Activated CD4-positive, alpha-beta T cell treated with anti-CD3 and anti-CD28 coated beads, Interleukin-10, Interleukin-2, amounts not matched to agents 100 ng/mL and 50 ng/mL, durations not matched to agents 16 hours and 8 hours (primary cell): ENCODE measurements at regions not wholly inside any gene's neighbourhood (a gene's known extent, or its start where the extent isn't known, plus 50 kb on each side); places are given as distances from the start of the nearest gene placed in this dataset.
"Not testable (repeated sequence)": the region's sequence is repeated elsewhere in the genome, so short reads cannot be mapped to it uniquely, and the experiment has no call there.

Source experiments
- DNase-seq: peaks from one replicate; pipeline ENCODE4 v3.0.0-alpha.2; 2020

DNA sequence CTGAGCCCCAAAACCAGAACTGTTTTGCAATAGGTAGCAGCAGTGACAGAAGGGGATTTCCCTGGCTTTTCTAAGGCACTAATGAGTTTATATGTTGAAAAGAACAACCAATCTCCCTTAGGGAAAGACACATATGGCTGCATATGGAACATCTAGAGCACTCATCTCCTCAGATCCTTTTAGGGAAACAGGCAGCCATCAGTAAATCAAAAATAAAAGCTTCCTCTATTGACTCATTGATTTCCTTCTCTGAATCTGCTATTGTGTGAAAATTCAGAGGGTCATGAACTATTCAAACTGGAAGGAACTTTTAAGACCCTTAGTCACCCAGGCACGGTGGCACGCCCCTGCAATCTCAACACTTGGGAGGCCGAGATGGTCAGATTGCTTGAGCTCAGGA, 110.9 kb upstream of the NANOS1 start:
- no peak for DNase-seq

GRCh38 chr10:118920206-118920605, 109.3 kb upstream of the NANOS1 start:
- no peak for DNase-seq

- no peak for DNase-seq
These were observed 107.3 kb upstream of the NANOS1 start for GRCh38 chr10:118922226-118922625.

DNA sequence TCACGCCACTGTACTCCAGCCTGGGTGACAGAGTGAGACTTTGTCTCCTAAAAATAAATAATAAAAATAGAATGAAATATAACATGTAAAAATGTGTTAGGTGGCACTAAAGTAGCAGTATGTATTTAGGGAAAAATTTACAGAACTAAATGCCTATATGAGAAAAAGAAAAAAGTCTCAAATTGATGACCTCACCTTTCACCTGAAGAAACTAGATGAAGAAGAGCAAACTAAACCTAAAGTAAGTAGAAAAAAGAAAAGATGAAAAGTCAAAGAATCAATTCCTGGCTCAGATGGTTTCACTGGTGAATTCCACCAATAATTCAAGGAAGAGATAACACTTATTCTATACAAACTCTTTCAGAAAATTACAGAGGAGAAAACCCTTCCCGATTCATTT, 106.5 kb upstream of the NANOS1 start:
- DNase-seq = no peak

GRCh38 chr10:118924493-118924892, 105.0 kb upstream of the NANOS1 start:
- DNase-seq = no peak

DNA sequence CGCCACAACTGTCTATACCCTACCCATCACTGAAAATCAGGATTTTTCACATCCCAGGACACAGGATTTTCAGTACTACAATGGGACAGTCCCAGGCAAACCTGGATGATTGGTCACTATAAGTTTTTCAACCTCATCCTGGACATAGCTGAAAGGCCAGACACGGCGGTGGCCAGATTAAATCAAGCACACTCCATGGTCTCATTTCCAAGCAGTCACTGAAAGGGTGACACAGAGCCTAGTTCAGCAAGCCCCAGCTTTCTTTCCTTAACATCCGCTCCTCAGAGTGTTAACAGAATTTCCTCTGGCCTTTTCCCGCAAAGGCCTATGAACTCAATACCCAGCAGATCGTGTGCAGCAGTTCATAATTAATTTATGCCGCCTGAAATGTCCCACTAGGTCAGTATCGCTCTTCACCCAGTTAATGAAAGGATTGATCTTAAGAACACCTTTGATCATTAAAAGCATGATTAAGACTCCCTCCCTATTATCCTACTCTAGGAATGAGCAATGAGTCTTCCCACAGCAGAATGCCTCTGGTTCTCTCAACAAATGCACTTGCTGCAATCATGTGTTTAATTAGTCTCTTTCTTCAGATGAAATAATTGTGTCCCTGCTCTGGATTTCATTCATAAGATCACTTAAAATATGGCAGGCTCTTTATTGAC, 104.0 kb upstream of the NANOS1 start:
- no peak for DNase-seq

GRCh38 chr10:118926072-118926417, 103.5 kb upstream of the NANOS1 start:
- DNase-seq = no peak

- DNase-seq = no peak
These were observed 103.1 kb upstream of the NANOS1 start for GRCh38 chr10:118926441-118926840.

DNA sequence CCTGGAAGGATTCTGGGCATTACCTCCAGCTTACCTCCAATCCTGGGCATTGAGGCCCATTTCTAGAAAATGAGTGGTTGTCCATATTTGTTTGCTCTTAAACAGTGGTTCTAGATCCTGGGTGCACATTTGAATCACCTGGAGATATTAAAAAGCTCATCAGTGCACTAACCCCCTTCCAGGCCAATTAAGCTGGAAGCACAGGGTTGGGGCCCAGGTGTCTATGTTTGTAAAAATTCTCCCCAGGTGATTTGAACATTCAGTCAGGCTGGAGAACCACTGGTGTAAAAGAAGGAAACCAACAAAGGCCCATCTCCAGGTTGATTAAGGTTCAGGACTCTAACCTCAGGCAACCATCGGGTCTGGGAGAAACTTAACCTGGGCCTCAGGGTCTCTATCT, 102.6 kb upstream of the NANOS1 start:
- DNase-seq = no peak

- DNase-seq = no peak
These were observed 102.2 kb upstream of the NANOS1 start for GRCh38 chr10:118927321-118927720.

- DNase-seq = no peak
These were observed 98.9 kb upstream of the NANOS1 start for GRCh38 chr10:118930614-118931013.

- no peak for DNase-seq
These were observed 98.1 kb upstream of the NANOS1 start for GRCh38 chr10:118931436-118931835.

DNA sequence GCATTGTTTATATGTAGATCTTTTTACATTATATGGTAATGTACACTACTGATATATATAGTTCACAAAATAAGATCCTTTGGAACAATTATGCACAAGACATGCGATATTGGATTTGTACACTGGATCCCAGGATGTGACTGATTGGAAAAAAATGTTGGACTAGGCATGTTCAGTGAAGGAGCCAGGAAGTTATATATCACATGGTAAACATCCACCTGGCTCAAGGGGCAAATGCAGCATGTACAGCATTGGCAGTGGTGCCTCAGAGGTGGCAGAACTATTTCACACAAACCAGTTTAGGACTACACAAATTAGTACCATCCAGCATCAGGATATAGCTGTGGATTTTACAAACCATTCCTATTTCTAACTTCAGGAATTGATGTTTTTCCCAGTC, 97.4 kb upstream of the NANOS1 start:
- DNase-seq = not testable (repeated sequence)

DNA sequence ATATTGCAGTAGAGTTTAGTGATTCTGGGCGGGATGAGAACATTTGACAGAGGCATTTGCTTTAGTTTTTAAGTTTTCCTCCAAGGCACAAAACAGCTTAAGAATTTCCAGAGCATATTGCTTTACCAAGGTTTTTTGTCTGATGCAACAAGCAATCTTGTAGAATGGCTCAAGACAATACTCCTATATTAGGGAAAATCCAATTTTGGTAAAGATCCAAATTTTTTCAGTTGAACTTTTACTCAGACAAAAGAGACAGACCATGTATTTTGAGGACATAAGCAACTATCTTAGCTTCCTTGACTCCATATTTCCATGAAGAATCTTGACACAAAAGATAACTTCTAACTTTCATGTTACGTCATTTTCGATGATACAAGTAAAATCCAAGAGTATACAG, 92.3 kb upstream of the NANOS1 start:
- no peak for DNase-seq

DNA sequence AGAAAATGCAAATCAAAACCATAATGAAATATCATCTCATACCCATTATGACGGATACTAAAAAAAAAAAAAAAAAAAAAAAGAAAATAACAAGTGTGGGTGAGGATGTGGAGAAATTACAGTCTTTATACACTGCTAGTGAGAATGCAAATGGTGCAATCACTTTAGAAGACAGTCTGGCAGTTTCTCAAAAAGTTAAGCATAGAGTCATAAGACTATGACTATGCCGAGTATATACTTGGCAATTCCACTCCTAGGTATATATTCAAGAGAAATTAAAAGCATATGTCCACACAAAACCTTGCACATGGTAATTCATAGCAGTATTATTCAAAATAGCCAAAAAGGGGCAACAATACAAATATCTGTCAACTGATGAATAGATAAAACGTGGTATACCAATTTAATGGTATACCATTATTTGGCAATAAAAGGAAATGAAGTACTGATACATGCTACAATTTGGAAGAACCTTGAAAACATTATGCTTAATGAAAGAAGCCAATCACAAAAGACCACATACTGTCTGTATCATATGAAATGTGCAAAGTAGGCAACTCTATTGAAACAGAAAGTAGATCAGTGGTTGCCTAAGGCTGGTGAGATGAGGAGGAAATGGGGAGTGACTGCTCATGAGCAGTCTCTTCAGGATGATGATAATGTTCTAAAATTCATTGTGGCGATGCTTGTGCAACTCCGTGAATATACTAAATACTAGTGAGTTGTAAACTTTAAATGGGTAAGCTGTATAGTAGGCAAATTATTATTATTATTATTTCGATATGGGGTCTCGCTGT, 90.1 kb upstream of the NANOS1 start:
- DNase-seq = no peak

DNA sequence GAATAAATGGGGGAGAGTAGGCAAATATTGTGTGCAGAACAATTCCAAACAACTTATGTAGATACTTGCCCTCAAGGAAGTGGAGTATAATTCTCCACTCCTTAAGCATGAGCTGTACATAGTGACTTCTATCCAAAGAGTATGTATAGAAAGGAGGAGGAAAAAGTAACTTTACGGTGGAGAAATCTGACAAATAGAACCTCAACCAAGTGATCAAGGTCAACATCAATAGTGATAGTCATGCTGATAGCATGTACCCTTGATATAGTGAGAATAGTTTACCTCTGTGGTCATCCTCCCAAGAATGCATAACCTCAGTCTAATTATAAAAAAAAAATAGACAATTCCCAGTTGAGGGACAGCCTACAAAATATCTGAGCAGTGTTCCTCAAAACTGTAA, 89.1 kb upstream of the NANOS1 start:
- DNase-seq = no peak

DNA sequence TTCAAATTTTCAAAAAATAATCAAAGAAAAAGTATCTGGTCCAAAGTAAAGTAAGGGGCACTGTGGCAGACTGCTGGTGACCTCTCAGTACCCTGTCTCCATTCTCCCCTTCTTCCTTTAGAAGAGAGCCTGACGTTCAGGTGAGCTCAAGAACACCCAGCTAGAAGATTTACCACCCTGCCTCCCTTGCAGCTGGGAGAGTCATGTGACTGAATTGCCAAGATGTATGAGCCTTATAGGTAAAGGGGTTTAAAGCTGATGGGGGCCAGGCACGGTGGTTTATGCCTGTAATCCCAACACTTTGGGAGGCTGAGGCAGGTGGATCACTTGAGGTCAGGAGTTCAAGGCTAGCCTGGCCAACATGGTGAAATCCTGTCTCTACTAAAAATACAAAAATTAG, 86.3 kb upstream of the NANOS1 start:
- DNase-seq = no peak

DNA sequence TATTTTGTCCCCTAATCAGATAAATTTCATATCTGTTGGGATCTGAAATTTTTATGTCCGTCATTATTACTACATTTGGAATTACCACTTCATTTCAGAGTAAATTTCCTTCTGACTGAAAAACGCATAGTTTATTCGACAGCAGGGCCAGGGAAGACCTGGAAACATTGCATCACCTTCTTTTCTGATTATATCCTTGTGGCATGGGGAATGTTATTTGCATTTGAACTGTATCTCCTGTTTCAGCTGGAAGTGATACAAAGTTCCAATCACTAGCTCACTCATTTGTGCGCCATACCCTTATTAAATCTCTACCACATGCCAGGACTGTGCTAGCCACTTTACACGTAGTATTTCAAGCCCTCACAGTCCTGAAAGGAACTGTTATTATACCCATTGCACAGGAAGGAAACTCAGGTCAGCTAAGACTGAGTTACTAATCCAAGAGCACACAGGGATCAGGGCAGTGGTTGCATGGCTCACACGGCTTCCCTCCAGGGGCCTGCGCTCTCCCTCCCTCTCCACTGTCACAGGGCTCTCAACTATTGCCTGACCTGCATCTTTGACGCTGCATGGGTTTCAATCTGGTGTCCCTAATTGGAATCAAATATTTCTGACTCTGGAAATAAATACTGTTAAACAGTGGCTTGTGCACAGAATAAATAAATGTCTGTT, 84.4 kb upstream of the NANOS1 start:
- no peak for DNase-seq

- no peak for DNase-seq
These were observed 80.7 kb upstream of the NANOS1 start for GRCh38 chr10:118948786-118949185.

DNA sequence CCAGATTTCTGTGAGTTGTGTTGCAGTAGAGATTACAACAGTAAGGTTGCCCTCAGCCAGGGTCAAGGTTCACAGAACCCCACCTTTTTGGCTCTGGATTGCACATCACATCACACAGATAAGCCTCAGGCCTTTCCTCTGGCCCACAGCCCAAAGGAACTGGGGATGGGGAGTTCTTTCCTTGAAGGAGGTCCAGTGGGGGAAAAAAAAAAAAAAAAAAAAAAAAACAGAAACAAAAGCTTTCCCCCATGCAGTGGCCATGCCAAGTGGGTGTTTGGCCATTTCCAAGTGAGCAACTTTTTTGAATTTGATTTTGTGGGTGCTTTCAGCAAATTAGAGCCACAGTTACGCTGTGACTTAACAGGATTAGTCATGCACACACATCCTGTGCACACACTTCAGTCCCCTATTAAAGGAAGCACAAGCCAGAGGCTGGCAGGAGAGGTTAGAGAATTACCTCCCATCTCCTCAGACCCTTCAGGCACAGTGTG, 79.3 kb upstream of the NANOS1 start:
- peak; percentile 35 for DNase-seq

- no peak for DNase-seq
These were observed 78.4 kb upstream of the NANOS1 start for GRCh38 chr10:118950997-118951637.

GRCh38 chr10:118952493-118953295, 76.8 kb upstream of the NANOS1 start:
- no peak for DNase-seq
